GM12878 (cell line): ENCODE measurements at regions not wholly inside any gene's neighbourhood (a gene's known extent, or its start where the extent isn't known, plus 50 kb on each side); places are given as distances from the start of the nearest gene placed in this dataset.

ENCODE experiments used
- CHD2 ChIP-seq: IDR thresholded peaks from 2 replicates; pipeline ENCODE4 v1.6.1; 2011; ENCODE audit warnings: low read depth, low read length, improper control_type of control experiment, borderline replicate concordance
- MXI1 ChIP-seq: fragments of 150-350 bp; IDR thresholded peaks from 2 replicates; pipeline ENCODE4 v1.6.1; 2011; ENCODE audit warnings: low read depth, mild to moderate bottlenecking, inconsistent platforms, low read length, improper control_type of control experiment
- MYC ChIP-seq: IDR thresholded peaks from 2 replicates; pipeline ENCODE4 v1.6.1; 2011; ENCODE audit warnings: mild to moderate bottlenecking, low read length, moderate library complexity, inconsistent platforms; ENCODE audit not compliant: insufficient read depth, insufficient replicate concordance, insufficient read length, severe bottlenecking
- PAX5 ChIP-seq: IDR thresholded peaks from 2 replicates; pipeline ENCODE4 v1.6.1; 2011; ENCODE audit warnings: low read depth, low read length, borderline replicate concordance
- POLR2A ChIP-seq: IDR thresholded peaks from 2 replicates; pipeline ENCODE4 v1.6.1; 2011; ENCODE audit warnings: low read depth, mild to moderate bottlenecking, low read length
- RAD21 ChIP-seq: IDR thresholded peaks from 2 replicates; pipeline ENCODE4 v1.6.1; 2011; ENCODE audit warnings: mild to moderate bottlenecking, low read depth, low read length, moderate library complexity; ENCODE audit not compliant: insufficient read depth
- TAF1 ChIP-seq: IDR thresholded peaks from 2 replicates; pipeline ENCODE4 v1.6.1; 2011; ENCODE audit warnings: mild to moderate bottlenecking, low read depth, low read length, borderline replicate concordance
- TF ChIP-seq, protein P1 (sequence below), 3 experiments: IDR thresholded peaks in 2 of 3; conservative IDR thresholded peaks in 1 of 3; 2 replicates each; pipeline ENCODE4 v1.5.1; 2011; ENCODE audit warnings: low read depth in 3 of 3, low read length in 3 of 3, mild to moderate bottlenecking in 3 of 3, control low read depth in 2 of 3, moderate library complexity in 2 of 3, inconsistent platforms in 1 of 3, mixed read lengths in 1 of 3; ENCODE audit not compliant: control insufficient read depth in 2 of 3, insufficient read depth in 1 of 3; ENCODE audit errors: extremely low read depth in 1 of 3

- TF ChIP-seq MYC (no peak), MXI1 (no peak), POLR2A (no peak), RAD21 (no peak), TAF1 (no peak), CHD2 (no peak), PAX5 (no peak)
- TF ChIP-seq, protein P1, sequence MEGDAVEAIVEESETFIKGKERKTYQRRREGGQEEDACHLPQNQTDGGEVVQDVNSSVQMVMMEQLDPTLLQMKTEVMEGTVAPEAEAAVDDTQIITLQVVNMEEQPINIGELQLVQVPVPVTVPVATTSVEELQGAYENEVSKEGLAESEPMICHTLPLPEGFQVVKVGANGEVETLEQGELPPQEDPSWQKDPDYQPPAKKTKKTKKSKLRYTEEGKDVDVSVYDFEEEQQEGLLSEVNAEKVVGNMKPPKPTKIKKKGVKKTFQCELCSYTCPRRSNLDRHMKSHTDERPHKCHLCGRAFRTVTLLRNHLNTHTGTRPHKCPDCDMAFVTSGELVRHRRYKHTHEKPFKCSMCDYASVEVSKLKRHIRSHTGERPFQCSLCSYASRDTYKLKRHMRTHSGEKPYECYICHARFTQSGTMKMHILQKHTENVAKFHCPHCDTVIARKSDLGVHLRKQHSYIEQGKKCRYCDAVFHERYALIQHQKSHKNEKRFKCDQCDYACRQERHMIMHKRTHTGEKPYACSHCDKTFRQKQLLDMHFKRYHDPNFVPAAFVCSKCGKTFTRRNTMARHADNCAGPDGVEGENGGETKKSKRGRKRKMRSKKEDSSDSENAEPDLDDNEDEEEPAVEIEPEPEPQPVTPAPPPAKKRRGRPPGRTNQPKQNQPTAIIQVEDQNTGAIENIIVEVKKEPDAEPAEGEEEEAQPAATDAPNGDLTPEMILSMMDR (IDR thresholded peaks at IDR 0.05 in 2 of 3, conservative IDR thresholded peaks at IDR 0.05 in 1 of 3; ENCODE audit: control insufficient read depth in 2 of 3, extremely low read depth in 1 of 3, insufficient read depth in 1 of 3, low read depth in 3 of 3, low read length in 3 of 3), result no peak
Observed at GRCh38 chr11:107157146-107157808, 139.0 kb upstream of the GUCY1A2 start.
